Tibial artery (tissue), 4 donors: ENCODE measurements at regions not wholly inside any gene's neighbourhood (a gene's known extent, or its start where the extent isn't known, plus 50 kb on each side); places are given as distances from the start of the nearest gene placed in this dataset.

Source experiments
- DNase-seq, 2 donors: peaks; one replicate each; pipeline ENCODE4 v3.0.0-alpha.2; 2019
- H3K27ac ChIP-seq, 2 donors: fragments of 200-600 bp; sonication (generic) in 1 of 2; 1 replicate in 1 of 2; 2 replicates in 1 of 2; pipeline ENCODE4 v1.5.1; 2018 to 2019; ENCODE audit warnings: mild to moderate bottlenecking in 1 of 2
- H3K27me3 ChIP-seq, 2 donors: fragments of 200-600 bp; sonication (generic) in 1 of 2; one replicate each; pipeline versions ENCODE4 v1.5.1 to v1.6.0; 2016 to 2019
- H3K36me3 ChIP-seq, 3 donors: fragments of 200-600 bp; sonication (generic) in 2 of 3; one replicate each; pipeline ENCODE4 v1.5.1; 2016 to 2019; ENCODE audit warnings: mild to moderate bottlenecking in 2 of 3
- H3K4me1 ChIP-seq, 4 donors: fragments of 200-600 bp; sonication (generic) in 2 of 4; 1 replicate in 3 of 4; 2 replicates in 1 of 4; pipeline ENCODE4 v1.5.1; 2016 to 2019
- H3K4me3 ChIP-seq, 2 donors: fragments of 200-600 bp; sonication (generic) in 1 of 2; 1 replicate in 1 of 2; 2 replicates in 1 of 2; pipeline ENCODE4 v1.5.1; 2018 to 2019; ENCODE audit warnings: mild to moderate bottlenecking in 2 of 2
- H3K9me3 ChIP-seq, 3 donors: fragments of 200-600 bp; sonication (generic) in 1 of 3; one replicate each; pipeline ENCODE4 v1.5.1; 2016 to 2019
- intact Hi-C: fragments of 100-400 bp; cut with DNase I; formaldehyde crosslinking; loops from one replicate; pipeline ENCODE4 v1.15.0; 2023; ENCODE audit warnings: low total_unique reads
- TF ChIP-seq, protein P1 (sequence below), 2 experiments: fragments of 200-600 bp in 1 of 2; fragments of 450-650 bp in 1 of 2; IDR thresholded peaks; one replicate each; pipeline ENCODE4 v1.5.1; 2017 to 2019; ENCODE audit warnings: antibody characterized with exemption in 2 of 2, mild to moderate bottlenecking in 1 of 2, moderate library complexity in 1 of 2

DNA sequence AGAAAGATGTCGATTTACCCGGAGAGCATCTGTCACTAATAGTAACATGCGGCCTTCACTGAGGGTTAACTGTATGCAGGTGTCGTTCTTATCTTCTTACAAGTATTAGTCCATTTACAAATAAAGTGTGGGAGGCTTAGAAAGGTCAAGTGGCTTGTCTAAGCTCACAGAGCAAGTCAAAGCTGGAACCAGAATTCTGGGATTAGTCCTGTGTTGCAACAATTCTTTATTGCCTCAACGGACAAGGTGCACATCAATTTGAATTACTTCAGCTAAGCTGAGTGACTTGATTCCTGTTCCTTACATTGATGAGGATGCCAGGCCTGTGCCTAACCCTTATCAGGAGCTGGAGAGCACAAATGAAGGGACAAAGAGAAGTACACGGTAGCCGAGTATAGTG lies 1193.6 kb downstream of the UQCRFS1 start:
- intact Hi-C loops, result no loop called here
- Histone ChIP-seq H3K27me3 (no peaks in the 10 kb centered on the region), H3K4me1 (no peaks in the 10 kb centered on the region), H3K9me3 (no peaks in the 10 kb centered on the region), H3K27ac (no peak overlapping the region), H3K4me3 (no peak overlapping the region), H3K36me3 (no peaks in the 10 kb centered on the region)
- DNase-seq, result no peak
- TF ChIP-seq, protein P1, sequence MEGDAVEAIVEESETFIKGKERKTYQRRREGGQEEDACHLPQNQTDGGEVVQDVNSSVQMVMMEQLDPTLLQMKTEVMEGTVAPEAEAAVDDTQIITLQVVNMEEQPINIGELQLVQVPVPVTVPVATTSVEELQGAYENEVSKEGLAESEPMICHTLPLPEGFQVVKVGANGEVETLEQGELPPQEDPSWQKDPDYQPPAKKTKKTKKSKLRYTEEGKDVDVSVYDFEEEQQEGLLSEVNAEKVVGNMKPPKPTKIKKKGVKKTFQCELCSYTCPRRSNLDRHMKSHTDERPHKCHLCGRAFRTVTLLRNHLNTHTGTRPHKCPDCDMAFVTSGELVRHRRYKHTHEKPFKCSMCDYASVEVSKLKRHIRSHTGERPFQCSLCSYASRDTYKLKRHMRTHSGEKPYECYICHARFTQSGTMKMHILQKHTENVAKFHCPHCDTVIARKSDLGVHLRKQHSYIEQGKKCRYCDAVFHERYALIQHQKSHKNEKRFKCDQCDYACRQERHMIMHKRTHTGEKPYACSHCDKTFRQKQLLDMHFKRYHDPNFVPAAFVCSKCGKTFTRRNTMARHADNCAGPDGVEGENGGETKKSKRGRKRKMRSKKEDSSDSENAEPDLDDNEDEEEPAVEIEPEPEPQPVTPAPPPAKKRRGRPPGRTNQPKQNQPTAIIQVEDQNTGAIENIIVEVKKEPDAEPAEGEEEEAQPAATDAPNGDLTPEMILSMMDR (IDR thresholded peaks at IDR 0.05), result no peak

GRCh38 chr19:28018499-28018898 lies 1194.5 kb downstream of the UQCRFS1 start:
- no peak for DNase-seq
- Histone ChIP-seq H3K27me3 (no peaks in the 10 kb centered on the region), H3K9me3 (no peaks in the 10 kb centered on the region), H3K27ac (no peak overlapping the region), H3K4me1 (no peaks in the 10 kb centered on the region), H3K36me3 (no peaks in the 10 kb centered on the region), H3K4me3 (no peak overlapping the region)
- intact Hi-C loops, result no loop called here
- TF ChIP-seq, protein P1 (IDR thresholded peaks at IDR 0.05), result no peak

DNA sequence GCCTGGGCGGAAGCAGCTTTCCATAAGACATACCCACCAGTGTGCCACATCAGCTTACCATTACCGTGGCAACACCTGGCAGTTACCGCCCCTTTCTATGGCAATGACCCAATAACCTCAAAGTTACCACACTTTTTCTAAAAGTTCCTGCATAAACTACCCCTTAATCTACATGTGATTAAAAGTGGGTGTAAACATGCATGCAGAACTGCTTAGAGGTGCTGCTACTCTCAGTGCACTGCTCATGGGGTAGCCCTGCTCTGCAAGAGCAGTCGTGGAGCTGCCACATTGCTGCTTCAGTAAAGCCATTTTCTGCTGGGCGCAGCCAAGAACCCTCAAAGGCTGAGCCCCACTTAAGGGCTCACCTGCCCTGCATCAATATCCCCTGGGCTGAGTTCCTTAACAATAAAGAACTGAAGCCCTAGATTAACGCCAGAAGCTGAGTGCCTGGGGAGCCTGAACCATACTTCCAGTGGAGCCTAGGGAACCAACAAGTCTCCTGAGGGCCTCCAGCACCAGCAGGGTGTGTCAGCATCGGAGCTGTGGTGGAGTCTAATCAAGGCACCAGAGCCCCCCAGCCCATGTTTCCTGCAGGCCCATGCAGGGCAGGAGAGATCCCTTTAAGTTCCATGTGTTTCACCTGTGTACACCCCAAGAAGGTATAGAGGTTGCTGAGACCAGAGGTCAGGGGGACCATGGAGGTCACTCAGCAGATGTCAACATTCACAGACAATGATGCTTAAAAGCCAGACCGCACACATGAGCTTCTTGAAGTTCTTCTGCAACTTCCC lies 1198.1 kb downstream of the UQCRFS1 start:
- H3K27ac ChIP-seq, result no peak overlapping the region
- DNase-seq, result no peak
- H3K4me1 ChIP-seq, result no peaks in the 10 kb centered on the region
- intact Hi-C loops, result no loop called here
- TF ChIP-seq, protein P1 (IDR thresholded peaks at IDR 0.05), result no peak
- H3K4me3 ChIP-seq, result no peak overlapping the region
- no peaks in the 10 kb centered on the region for H3K27me3 ChIP-seq
- no peaks in the 10 kb centered on the region for H3K36me3 ChIP-seq
- no peaks in the 10 kb centered on the region for H3K9me3 ChIP-seq

GRCh38 chr19:28012361-28012760 lies 1200.6 kb downstream of the UQCRFS1 start:
- no peak overlapping the region for H3K27ac ChIP-seq
- no peak for DNase-seq
- no peaks in the 10 kb centered on the region for H3K9me3 ChIP-seq
- no peaks in the 10 kb centered on the region for H3K27me3 ChIP-seq
- H3K4me3 ChIP-seq, result no peak overlapping the region
- TF ChIP-seq, protein P1 (IDR thresholded peaks at IDR 0.05), result no peak
- no peaks in the 10 kb centered on the region for H3K4me1 ChIP-seq
- intact Hi-C loops, result no loop called here
- no peaks in the 10 kb centered on the region for H3K36me3 ChIP-seq

- Histone ChIP-seq H3K36me3 (no peaks in the 10 kb centered on the region), H3K9me3 (no peaks in the 10 kb centered on the region), H3K4me3 (no peak overlapping the region), H3K4me1 (no peaks in the 10 kb centered on the region), H3K27me3 (no peaks in the 10 kb centered on the region), H3K27ac (no peak overlapping the region)
- intact Hi-C loops, result no loop called here
- TF ChIP-seq, protein P1 (IDR thresholded peaks at IDR 0.05), result no peak
- DNase-seq, result no peak
Measured at GRCh38 chr19:28010656-28011055, 1202.3 kb downstream of the UQCRFS1 start.
